Stimulated activated CD8-positive, alpha-beta memory T cell treated with anti-CD3 and anti-CD28 coated beads, Interleukin-15, amount 100 ng/mL, for 4 hours (primary cell): ENCODE measurements at regions not wholly inside any gene's neighbourhood (a gene's known extent, or its start where the extent isn't known, plus 50 kb on each side); places are given as distances from the start of the nearest gene placed in this dataset.

Experiments
- DNase-seq, 2 donors: peaks; one replicate each; pipeline ENCODE4 v3.0.0-alpha.2; 2020; ENCODE audit warnings: low read depth in 2 of 2

DNA sequence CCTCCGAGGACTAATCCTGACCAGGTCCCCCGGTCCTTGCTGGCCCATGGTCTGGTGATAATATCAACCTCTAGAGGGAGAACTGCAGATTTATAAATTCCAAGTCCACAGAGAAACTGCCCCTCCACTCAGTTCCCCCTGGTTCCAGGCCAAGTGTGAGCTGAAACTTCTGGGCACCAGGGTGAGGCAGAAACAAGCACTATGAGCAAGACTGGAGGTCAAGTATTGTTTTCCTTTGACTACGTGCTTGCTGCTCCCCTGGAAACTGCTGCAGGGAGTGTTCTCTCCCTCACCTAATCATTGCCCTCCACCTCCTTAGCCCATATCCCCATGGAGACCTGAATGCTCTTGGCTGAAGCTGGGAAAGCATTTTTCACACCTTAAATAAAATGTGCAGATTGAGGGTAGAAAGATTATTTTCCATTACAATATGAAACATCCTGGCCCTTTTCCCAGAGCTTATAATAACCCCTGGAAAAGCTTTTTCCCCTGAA is 135.2 kb downstream of the RDH14 start:
- DNase-seq = no peak

GRCh38 chr2:18423636-18424035 is 136.8 kb downstream of the RDH14 start:
- DNase-seq = no peak

DNA sequence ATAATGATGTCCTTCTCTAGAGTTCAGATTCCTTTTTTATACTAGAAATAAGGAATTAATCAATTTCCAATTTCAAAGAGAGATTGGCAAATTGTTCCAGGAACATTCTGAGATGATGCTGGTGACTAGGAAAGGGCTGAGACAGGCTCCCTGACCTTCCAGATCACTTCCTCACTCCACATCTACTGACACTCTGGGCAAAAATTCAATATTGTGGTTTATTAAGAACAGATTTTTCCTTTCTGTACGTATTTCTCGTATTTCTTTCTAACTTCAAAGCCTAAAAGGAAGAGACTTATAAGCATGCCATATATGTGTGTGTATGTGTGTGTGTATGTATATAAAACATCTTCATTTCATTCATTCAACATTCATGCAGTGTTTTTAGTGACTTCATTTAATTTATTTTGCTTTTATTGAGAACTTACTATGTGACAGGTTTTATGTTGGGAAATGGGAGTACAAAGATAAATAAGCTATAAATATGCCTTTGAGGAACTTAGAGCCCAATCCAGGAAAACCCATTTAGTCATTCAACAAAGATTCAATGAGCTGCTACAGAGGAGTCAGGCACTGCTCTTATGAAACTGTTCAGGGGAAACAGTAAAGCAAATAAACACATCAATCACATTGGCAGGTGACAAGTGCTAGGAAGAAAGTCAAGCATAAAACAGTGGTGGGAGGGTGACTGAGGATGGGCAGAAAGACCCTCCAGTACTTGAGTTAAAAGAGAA is 137.9 kb downstream of the RDH14 start:
- DNase-seq = no peak

GRCh38 chr2:18413676-18414396 is 146.6 kb downstream of the RDH14 start:
- no peak for DNase-seq

- DNase-seq = no peak
Measured at GRCh38 chr2:18412980-18413675, 147.3 kb downstream of the RDH14 start.

DNA sequence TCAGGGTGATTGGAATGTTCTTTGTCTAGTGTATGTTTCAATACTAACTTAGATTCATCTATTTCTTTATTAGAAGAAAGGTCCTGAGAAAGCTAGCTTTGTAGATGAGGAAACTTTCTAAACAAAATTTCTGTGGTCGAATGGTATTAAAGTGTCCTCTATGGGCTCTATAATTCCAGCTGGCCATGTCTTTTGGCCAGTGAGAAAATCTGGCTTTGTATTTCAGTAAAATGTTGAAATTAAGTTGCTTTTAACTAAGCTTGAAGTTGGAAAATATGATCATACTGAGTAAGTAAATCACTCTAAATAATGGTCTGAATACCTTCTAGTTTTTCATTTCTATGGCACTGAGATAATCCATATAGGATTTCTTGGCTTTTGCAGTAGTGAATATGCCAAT is 148.8 kb downstream of the RDH14 start:
- DNase-seq = no peak

DNA sequence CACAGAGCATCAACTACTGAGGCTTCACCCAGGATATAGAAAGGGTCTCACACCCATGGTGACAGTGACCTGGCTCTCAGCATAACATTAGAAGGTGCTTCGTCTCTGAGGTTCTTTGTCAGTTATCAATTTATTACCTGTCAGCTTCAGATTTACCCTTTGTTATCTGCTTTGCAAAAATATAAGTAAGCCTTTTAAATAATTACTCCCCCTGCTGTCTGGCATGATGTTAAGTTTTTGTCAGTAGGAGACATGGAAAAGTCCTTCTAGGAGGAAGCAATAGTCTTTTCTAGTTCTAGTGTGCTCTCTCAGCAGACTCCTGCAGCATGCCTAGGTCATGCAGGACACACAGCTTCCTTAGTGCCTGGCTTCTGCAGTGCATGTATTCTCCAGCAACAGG is 149.9 kb downstream of the RDH14 start:
- no peak for DNase-seq

- no peak for DNase-seq
Measured at GRCh38 chr2:18408638-18409037, 151.8 kb downstream of the RDH14 start.

DNA sequence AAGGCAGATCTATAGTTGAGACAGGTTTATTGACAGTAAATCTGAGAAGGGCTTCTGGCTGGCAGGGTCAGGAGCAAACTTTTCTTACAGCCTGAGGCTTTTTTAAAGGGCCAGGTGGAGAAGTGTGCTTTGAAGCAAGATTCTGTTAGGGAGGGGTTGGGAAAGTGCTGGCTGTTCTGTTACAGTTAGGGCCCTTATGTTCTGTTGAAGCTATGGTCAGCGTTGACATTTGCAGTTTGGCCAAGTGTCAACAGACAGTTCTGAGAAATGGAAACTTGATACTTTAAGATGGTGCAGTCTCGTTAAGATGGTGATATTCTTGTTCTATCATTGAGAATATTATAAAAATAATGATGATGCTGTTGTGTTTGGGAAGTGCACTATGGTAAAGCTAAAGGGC is 154.2 kb downstream of the RDH14 start:
- no peak for DNase-seq

- DNase-seq = no peak
Measured at GRCh38 chr2:18404708-18405107, 155.7 kb downstream of the RDH14 start.

- DNase-seq = no peak
Measured at GRCh38 chr2:18403921-18404522, 156.4 kb downstream of the RDH14 start.

DNA sequence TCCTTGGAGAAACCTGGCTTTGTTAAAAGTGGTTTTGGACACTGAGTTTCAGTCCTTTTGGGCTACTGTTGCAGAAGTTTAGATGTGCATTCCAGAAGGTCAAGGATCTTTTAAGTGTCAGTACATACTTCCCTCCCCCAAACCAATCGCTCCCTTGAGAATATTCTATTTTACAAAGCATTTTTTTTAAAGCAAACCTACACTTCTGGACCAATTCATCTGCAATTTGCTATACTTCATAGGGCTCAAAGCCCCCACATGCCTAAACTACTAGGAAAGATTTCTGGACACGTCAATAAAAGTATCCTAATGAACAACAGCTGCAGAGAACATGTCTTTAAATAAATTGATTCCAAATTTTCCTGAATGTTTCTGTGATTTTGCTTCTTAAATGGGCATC is 157.6 kb downstream of the RDH14 start:
- DNase-seq = no peak

DNA sequence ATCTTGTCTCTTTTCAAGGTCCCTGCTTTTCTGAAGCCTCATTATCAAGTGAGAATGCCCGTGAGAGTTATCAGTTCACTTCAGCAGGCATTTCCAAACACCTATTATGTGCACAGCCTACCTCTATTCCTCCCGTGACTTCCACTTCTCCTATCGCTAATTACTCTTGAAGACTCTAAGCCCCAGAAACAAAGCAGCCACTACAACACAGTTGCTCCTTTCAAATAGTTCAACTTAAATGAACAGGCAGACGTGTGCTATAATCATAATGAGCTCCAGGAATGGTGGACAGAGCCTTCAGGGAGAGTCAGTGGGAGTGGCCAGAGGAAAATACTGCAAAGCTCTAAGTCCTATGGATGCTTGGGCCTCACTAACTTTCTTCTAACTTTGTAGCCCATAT is 159.0 kb downstream of the RDH14 start:
- no peak for DNase-seq

DNA sequence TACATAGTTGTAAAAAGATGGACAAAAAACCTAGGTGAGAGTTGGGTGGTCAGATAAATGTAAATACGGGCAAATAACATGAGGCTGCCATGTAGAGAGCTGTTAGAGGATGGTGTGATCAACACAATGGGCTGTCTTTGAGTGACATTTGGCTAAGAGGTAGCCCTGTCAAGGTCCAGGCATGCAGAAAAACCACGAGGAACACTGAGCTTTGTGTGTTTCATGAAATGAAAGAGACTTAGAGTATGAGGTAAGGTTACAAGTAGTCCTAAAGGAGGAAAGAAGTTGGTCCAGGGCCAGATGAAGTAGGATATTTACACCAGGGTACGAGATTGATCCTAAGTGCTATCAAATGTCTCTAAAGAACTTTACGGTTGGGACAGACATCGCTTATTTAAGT is 160.9 kb downstream of the RDH14 start:
- DNase-seq = no peak

GRCh38 chr2:18398833-18399232 is 161.6 kb downstream of the RDH14 start:
- DNase-seq = no peak

DNA sequence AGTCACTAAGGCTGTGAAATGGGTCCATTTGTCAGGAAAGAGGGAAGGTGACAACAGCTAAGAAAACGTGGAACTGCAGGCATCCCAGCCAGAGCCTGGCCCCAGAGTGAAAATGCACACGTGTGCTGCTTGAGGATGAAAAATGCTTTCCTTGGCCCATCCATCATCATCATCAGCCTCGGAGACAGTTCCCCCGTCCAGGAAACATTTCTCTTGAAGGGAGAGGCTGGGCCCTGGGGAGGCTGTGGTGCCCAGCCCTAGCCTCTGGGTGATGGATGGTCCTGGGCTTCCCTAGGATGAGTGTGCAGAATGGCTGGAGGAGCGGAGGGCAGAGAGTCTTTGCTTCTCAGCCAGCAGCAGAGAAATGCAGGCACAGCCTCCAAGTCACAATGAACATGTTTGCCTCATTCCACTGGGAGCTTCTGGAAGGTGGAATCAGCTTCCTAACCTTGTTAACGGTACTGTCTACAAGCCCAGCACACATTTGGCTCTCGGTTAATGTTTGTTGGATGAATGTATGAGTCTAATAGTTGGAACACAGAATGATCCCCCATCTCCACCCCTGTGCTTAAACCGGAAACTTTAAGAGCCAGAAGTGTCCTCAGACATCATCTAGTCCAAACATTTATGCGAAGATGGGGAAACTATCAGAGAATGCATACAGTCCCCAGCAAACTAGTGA is 164.0 kb downstream of the RDH14 start:
- DNase-seq = no peak

DNA sequence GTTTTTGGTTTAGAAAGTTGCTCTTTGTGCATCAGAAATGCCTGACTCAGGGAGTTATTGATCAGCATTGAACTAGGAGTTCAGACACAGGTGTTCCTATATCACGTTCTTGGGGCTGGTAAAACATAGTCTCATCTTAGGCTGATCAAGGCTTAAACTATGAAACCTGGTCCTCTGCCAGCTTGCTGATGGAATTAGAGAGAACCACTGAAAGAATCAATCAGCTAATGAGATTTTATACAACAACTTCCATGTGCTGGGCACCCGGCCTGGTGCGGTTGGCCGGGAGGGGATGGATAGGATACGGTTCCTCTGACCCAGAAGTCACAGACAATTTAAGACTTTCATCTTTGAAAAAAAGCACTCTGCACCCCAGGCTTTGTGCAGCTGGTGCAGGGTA is 164.9 kb downstream of the RDH14 start:
- no peak for DNase-seq

GRCh38 chr2:18387441-18388206 is 172.8 kb downstream of the RDH14 start:
- peak; percentile 4 to 36 for DNase-seq

DNA sequence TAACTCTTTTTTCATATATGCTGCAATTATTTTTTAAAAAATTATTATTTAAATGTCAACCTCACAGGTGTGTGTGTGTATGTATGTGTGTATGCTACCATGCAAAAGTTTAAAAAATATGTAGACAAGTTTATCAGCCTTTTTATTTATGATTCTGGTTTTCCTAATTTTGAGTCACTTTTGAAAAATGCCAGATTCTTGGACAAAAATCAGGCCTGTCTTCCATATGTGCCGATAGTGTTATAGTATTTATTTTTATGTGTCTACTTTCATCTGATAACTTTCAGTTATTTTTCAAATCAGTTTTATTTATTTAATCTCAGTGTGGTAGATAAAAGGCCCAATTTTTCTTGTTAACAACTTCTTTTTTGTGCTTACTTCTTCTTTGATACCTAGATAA is 176.2 kb downstream of the RDH14 start:
- DNase-seq = no peak

GRCh38 chr2:18381386-18381785 is 179.1 kb downstream of the RDH14 start:
- no peak for DNase-seq

DNA sequence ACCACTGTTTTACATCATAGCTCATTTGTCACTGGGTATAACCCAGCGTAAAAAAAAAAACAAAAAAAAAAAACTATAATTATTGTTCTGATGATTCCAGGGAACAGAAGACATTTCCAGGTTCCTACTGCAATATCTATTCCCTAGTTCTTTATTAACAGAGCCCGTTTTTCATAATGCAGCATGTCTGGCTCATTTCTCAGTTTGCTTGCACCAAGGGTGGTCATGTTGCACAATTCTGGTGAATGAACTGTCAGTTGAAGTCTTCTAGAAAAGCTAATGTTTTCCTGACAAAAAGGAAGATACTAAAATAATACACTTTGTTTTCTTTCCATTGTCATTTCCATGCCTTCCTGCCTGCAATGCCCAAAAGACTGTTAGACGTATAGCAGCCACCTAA is 180.1 kb downstream of the RDH14 start:
- DNase-seq = no peak
